HG02759 (cell line): ENCODE measurements at regions not wholly inside any gene's neighbourhood (a gene's known extent, or its start where the extent isn't known, plus 50 kb on each side); places are given as distances from the start of the nearest gene placed in this dataset.

Experiments used
- ATAC-seq: cut with Tn5 transposase; IDR thresholded peaks from one replicate; pipeline ENCODE4 v1.9.1; 2021; ENCODE audit warnings: mild to moderate bottlenecking, moderate library complexity; ENCODE audit not compliant: unreplicated experiment

DNA sequence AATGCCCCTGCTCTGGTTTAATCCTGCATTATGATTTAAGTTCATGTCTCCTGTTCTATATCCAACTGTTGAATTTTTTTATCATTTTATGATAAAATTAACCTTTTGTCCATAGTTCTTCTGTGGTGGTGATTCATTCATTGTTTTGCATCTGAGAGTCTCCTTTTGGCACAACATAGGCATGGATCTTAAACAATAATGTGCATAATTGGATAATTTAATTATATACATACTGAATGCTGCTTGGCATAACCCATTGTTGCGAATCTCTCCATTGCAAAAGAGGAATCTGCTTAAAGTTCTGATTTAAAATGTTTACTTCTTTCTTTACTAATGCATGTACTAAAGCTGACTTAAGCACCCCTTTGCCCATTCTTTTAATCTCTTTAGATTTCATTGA is 2788.4 kb downstream of the PCDH9 start:
- ATAC-seq = no peak

DNA sequence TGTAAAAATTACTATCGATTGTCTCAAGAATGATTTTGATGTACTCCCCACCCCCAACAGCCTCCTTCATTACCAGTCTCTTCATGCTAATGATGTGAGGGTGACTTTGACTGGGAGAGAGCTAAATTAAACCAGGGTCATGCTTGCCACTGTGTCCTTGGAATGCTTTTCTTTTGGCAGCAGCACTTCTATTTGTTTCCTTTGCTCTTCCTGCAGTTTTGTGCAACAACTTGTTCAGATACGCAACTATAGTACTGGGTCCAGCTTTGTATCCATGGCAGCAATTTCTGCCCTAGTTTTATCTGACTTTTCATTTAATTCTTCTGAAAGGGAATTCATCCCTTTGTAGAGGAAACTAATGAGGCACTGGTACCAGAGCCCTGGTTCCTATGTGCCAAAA is 2792.1 kb downstream of the PCDH9 start:
- ATAC-seq = no peak

DNA sequence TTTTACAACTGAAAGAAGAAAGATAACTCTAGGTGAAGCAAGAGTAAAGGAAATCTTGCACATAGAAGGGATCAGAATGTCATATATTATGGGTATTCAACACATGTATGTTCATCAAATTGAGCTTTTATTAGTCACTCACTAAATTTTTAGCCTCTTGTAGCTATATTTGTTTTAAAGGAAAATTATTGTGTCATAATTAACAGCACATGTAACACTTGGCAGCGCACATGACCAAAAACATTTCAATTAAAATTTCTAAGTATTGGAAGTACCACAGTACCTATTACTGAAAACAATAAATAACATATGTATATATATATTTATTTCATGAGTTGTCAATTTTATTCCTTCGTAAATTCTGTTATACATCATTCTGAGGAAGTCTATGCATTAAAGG is 2800.4 kb downstream of the PCDH9 start:
- no peak for ATAC-seq

DNA sequence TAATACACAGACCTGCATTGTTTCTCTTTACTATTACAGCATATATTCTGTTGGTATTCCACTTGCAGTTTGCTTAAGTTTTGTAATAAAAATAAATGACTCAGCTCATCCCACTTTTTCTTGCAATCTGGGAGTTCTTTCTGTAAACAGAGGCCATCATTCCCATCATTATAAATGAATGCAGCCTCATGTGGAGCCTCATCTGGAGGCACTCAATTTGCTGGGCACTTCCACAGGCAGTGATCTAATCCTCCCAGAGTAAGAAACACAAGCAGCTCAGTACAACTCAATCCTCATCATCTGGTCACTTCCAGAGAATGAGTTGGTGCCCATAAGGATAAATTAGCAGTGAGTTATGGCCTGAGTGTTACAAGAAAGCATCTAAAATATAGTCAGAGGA is 2801.9 kb downstream of the PCDH9 start:
- ATAC-seq = no peak

DNA sequence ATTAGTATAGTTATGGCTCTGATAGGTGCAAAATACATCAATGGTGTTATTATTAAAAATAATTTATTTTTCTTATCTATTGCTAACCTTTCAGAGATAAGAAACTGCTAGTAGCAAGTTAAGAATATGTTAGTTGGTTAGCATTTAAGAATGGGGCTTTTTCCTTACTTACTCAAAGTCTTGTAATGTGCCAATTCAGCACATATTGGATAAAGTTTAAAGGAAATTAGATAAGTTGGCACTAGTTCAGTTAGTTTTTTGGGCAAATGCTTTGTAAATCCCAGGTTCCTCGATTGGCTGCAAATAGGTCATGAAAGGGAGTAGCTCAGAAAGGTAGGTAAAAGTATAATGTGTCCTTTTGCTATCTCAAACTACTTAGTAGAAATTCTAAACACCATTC is 2806.7 kb downstream of the PCDH9 start:
- no peak for ATAC-seq

DNA sequence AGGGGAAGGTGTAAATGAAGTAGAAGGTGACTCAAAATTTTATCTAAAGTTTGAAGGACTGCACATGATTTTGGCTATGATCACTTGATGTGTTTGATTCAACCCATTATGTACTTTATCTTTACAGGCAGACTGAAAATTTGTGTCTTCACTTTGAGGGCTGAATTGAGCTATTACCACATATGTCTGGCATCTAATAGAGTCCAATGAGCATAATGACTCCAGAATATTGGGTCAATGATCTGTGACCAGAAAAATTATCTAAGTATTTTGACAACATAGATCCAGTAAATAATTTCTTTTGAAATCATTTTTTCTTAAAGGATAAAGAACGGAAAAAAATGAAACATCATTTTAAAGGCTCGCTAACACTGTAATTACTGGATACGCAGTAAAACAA is 2810.0 kb downstream of the PCDH9 start:
- no peak for ATAC-seq

DNA sequence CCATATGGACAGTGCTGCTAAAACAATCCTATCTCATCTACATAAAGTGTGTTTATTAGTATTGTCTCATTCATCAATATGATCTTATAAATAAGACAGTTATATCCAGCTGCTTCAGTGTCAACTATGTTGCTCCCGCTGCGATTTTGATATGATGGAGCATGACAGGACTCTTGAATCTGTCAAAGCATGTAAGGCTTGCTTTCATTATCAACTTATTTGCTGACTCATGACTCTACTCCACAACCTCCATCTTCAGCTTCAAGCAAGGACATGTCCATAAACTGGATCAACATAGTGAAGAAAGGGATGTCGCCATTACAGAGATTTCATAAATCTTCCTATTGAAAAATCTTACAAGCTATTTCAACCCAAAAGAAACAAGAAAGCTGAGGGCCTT is 2812.6 kb downstream of the PCDH9 start:
- ATAC-seq = no peak

DNA sequence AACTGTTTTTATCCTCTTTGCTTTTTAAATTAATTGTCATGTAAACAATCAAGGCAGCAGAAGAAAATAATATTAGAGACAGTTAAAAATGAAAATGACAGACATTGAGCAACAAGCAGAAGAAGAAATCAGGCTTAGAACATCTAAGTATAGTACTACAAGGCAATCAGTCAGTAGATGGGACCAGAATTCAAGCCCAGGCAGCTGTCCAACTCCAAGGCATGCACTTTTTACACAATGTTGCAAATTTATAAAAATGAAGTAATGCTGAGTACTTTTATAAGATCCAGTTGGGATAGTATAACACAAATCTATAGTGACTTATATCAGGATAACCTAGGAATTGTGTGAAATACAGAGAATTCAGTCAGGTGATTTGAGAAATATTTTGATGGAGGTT is 2815.8 kb downstream of the PCDH9 start:
- no peak for ATAC-seq

DNA sequence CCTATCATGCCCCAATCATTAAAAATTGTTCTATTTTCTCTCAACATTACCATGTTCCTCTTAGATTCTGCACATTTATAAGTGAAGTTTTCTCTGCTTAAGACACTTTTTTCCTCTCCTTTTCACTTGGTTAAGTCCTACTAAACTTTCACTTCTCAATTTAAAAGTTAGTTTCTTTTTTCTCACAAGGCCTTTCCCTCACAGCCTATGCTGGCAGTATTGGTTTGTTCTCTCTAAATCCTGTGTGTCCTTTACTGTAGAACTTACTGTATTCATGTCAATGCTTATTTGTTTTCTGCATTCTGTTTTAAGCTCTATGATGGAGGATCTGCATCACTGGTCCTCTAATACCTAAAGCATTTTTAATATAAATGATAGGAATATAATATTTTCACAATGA is 2816.6 kb downstream of the PCDH9 start:
- no peak for ATAC-seq

DNA sequence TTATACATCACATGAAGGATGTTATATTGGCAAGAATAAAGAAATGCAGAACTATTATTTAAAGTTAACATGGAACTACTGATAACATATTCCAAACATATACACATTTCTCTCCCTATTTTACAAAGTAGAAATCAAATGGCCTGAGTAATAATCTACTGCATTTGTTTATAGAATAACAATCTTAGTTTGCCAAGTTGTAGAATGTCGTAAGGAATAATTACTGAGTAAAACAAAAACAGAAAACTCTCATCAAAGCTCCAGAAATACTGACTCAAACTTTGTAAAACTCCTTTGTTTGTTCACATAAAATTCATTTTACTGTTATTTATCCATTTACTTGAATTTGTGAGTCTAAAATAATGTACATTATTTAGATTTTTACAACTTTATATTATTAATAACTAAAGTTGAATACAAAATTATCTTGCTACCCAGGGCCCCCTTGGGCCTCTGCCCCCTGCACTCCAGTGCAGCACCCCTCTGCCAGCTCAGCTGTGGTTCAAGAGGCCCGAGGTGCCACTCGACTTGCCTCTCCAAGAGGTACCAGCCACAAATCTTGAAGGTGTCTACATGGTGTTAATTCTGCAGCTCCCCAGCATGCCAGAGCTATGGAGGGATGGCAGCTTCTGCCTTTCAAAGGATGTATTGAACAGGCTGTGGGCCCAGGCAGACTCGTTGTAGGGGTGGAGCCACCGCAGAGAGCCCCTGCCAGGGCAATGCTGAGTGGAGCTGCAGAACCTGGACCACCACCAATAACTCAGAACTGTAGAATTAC is 2819.7 kb downstream of the PCDH9 start:
- no peak for ATAC-seq

DNA sequence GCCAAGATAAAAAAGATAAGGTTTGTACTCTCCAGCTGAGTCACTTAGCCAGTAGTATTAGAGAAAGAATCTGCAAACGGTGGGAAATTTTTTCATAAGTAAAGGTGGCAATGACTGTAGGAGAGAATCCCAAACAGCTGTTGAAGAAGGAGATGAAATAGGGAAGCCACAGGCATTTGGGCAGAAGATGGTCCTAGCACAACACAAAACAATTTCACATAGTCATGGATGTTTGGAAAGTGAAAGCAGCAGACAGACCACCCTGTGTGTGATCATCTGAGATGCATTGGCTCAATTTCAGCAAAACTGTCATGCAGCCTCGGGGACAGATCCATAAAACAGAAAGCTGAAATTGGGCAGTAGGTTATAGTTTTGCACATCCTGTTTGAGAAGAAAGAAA is 2832.4 kb downstream of the PCDH9 start:
- no peak for ATAC-seq

DNA sequence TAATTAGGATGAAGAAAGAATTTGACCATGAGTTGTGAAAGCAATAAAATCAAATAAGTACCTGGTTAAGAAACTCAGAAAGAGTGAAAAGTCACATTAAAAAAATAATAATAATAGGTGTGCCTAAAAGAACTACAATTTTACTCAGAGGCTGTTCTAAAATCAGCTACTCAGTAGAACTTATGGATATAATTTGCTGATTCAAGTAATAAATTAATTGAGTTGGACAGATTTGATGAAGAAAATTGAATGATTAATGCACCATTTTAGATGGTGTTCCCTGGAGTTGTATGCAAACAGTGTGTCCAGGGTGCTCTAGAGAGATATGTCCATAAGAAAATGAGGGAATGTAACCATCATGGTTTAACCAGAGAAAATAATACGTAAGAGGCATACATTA is 2852.5 kb downstream of the PCDH9 start:
- ATAC-seq = no peak

DNA sequence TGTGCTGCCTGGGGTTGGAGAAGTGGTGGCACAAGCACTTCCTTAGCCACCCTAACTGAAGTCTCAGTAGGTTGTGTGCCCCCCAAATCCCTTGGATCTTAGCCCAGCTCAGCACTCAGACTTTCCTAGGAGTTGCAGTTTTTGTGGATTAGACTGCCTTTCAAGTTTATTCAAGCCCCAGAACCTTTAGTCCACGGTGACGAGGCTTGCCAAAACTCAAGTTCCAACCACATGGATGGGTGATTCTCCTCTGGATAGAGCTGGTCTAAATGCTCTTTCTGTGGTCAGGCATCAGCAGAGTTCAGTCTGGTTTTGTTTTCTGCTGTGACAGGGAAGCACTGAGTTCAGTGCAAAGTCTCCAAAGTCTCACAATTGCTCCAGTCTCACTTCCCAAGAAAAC is 2858.7 kb downstream of the PCDH9 start:
- ATAC-seq = no peak

DNA sequence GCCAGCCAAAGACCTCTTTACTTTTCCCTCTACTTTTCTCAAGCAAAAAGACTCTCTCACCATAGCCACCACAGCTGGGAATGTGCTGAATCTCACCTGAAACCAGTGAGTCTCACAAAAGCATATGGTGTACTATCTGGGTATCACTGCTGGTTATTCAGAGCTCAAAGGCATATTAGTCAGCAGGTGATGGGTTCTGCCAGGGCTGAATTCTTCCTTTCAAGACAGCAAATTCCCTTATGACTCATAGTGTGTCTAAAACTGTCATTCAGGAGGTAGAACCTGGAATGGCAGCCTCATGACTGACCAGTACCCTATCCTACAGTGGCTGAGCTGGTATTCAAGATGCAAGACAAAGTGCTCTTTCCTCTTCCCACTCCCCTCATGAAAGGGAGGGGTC is 2859.1 kb downstream of the PCDH9 start:
- ATAC-seq = no peak

DNA sequence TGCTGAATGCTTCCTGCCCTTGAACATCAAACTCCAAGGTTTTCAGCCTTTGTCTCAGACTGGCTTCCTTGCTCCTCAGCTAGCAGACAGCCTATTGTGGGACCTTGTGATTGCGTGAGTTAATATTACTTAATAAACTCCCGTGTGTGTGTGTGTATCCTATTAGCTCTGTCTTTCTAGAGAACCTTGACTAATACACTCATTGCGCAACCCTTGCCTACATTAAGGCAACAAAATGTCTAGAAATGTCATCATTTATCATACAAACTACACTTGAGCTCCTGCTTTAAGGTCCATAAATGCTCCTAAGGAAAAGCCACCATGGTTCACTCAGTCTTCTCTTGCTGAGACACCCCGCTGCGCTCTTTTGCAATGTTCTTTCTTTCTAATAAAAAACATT is 2861.0 kb downstream of the PCDH9 start:
- no peak for ATAC-seq

DNA sequence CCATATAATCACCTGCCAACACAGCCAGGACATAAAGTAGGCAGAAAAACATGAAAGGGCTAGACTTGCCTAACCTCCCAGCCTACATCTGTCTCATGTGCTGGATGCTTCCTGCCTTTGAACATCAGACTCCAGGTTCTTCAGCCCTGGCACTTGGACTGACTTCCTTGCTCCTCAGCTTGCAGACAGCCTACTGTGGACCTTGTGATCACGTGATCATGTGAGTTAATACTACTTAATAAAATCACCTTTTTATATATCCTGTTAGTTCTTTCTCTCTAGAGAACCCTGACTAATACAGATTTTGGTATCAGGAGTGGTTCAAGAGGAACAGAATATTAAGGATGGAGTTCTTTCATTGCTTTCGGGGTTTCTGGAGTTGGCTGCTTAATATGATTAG is 2867.6 kb downstream of the PCDH9 start:
- ATAC-seq = no peak

DNA sequence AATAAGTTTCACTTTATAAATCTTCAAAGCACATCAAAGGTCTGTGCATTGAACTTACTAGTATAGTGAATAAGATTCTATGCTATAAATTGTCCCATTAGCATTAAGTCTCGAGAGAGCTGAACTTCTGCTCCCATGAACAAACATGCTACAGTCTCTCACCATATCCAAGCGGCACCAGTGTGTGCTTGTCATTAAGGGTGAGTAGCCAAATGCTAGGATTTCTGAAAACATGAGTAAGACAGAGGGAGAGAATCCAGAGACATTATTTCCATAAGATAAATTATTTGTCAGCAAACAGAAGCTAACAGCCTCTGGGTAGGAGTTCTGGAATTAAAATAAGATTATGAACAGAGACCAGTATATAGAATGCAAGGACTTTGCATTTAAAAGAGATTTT is 2882.5 kb downstream of the PCDH9 start:
- ATAC-seq = no peak

DNA sequence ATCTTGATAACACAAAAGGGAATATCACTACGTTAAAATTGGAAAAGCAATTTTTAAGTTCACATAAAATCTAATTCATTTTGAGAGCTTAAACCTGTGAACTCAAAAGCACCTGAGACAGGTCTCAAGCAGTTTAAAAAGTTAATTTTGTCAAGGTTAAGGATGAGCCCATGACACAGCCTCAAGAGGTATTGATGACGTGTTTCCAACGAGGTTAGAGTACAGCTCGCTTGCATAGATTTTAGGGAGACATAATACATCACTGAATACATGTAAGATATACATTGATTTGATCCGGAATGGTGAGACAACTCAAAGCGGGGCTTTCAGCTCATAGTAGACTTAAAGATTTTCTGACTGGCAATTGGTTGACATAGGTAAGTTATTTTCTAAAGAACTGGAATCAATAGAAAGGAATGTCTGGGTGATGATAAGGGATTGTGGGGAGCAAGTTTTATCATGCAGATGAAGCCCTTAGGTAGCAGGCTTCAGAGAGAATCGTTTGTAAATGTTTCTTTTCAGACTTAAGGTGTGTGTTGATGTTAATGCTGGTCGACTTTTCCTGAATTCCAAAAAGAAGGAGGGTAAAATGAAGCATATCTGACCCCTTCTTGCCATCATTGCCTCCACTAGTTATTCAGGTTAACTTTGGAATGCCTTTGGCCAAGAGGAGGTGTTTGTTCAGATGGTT is 2890.6 kb downstream of the PCDH9 start:
- ATAC-seq = no peak

DNA sequence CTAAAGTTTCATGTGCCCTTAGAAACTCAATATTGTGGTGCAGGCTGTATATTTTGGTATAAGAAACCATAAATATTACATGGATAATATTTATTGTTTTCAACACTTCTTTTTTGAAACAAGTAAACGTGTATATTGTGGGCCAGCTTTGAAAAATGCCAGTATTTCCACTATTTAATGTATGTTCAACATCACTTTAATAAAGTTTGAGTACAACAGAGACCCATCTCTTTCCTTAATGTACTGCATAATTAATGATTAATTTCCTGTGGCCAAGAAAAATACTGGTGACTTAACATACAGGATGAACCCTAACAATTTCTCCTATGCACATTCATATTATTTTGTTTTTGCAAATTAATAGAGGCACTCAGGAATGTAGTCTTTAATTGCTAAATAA is 2891.5 kb downstream of the PCDH9 start:
- ATAC-seq = no peak

DNA sequence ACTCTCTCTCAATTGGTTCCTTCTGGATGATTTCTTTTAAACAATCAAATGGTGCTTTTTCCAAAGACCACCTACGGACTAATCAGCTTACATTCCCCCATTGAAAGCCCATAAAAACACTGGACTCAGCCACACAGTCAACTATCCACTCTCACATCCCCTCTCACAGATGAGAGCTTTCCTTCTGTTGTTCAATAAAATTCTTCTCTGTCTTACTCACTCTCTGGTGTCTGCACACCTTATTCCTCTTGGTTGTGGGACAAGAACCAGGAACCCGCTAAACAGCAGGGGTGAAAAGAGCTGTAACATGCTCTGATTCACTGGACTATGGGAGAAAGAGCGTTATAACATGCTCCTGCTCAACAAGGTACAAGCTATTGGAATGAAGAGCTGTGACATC is 2896.2 kb downstream of the PCDH9 start:
- no peak for ATAC-seq

DNA sequence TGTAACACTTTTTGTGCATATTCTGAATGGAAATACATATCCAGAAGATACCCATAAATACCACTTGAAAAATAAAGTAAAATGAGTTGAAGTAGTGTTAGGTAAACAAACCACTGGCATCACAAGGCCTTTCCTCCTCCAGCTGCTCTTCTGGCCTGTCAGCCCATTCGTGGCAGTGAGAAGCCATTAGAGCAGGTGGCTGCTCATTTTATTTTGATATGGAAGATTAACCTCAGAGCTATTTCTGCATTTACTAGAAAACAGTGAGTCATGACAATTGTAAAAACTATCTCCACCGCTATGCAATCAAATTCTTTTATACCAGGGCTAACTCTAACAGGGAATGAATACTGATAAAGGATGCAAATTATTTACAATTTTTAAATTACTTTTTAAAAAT is 2898.1 kb downstream of the PCDH9 start:
- no peak for ATAC-seq

DNA sequence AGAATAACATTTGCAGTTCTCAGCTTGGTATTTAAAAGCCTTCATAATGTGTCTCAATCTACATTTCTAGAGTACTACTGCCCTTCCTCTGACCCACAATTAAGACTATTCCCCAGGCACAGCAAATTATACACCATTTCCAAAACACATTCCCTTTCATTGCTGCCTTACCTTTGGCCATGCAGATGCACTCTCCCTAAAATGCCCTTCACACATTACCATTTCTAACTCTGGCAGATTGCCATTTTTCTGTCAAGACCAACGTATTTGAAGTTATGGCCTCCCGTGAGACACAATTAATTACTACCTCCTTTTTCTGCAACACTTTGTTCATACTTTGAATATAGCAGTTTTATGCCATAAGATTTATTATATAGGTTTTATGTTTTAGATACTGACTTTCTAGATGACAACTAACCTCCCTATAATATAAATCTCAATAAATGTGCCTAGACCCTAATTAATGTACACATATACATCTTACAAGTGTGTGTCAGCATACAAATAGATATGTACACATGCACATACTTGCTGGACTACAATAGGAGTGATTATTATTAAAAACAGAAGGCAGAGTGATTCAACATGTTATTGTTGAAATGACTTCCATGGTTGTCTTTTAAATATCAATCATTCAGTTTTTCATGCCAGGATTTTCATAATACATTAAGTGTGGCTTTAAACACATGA is 2902.5 kb downstream of the PCDH9 start:
- no peak for ATAC-seq
